ENCODE measurements at regions not wholly inside any gene's neighbourhood (a gene's known extent, or its start where the extent isn't known, plus 50 kb on each side); places are given as distances from the start of the nearest gene placed in this dataset.

DNA sequence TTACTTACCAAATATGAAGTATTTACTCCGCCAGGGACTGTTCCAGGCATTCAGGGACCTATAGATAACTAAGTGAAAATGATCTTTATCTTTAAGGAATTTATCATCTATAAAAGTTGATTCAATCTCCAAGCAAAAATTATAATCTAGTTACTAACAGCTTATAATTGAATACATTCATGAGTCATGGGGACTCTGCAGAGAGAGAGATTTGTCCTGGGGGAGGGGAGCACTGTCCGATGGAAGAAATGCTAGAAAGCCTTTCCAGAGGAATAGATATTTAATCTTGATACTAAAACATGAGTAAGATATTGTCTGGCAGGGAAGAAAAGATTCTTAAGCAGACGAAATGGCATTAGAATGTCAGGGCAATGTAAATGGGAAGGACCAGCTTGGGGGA is 139.3 kb downstream of the CD164 start:
- Histone ChIP-seq H4K91ac (replicated peaks; ENCODE audit: insufficient read length, low read length) (no peak overlapping the region), H3K79me1 (ENCODE audit: low read depth, low read length) (no peaks in the 10 kb centered on the region), H3K4me3 (ENCODE audit: extremely low read depth in 1 of 4, insufficient read depth in 2 of 4, low read depth in 3 of 4, low read length in 4 of 4) (no peak overlapping the region), H3K27ac (ENCODE audit: low read depth, low read length) (no peak overlapping the region), H3K4me2 (ENCODE audit: insufficient read depth in 1 of 2, low read depth in 2 of 2, low read length in 2 of 2) (no peak overlapping the region), H2BK12ac (ENCODE audit: low read depth, low read length) (no peak overlapping the region), H3K9me3 (ENCODE audit: insufficient read depth in 2 of 2, low read depth in 1 of 2, low read length in 1 of 2) (no peaks in the 10 kb centered on the region), H3K23me2 (ENCODE audit: low read depth, low read length) (no peaks in the 10 kb centered on the region), H4K20me1 (replicated peaks in 1 of 2; ENCODE audit: control insufficient read depth in 1 of 2, insufficient read depth in 2 of 2, low read length in 2 of 2) (no peaks in the 10 kb centered on the region), H3K56ac (replicated peaks; ENCODE audit: insufficient read length, low read depth, low read length) (no peak overlapping the region), H3K9ac (replicated peaks in 1 of 4; ENCODE audit: extremely low read depth in 1 of 4, low read depth in 3 of 4, low read length in 3 of 4) (no peak overlapping the region), H2BK15ac (ENCODE audit: low read length) (no peak overlapping the region), H2AFZ (ENCODE audit: low read length) (no peak overlapping the region), H3K23ac (ENCODE audit: insufficient read length) (no peak overlapping the region), H2BK120ac (replicated peaks; ENCODE audit: low read depth, low read length) (no peak overlapping the region), H2AK5ac (ENCODE audit: low read depth, low read length) (no peak overlapping the region), H3K27me3 (replicated peaks in 1 of 4; ENCODE audit: control insufficient read depth in 3 of 4, extremely low read depth in 1 of 4, insufficient read depth in 3 of 4, low read length in 3 of 4) (no peaks in the 10 kb centered on the region), H4K8ac (ENCODE audit: extremely low read depth, insufficient read depth, low read length) (no peak overlapping the region), H4K5ac (ENCODE audit: insufficient read length, low read depth, low read length) (no peak overlapping the region), H3K18ac (ENCODE audit: extremely low read depth, low read length) (no peak overlapping the region), H3K4me1 (replicated peaks in 1 of 4; ENCODE audit: control insufficient read depth in 3 of 4, insufficient read depth in 4 of 4, low read length in 3 of 4) (no peaks in the 10 kb centered on the region; a peak in 1 of 7 replicates), H3K4ac (replicated peaks; ENCODE audit: insufficient read length, low read depth, low read length) (no peak overlapping the region), H3K79me2 (ENCODE audit: control insufficient read depth in 1 of 2, insufficient read depth in 2 of 2, low read length in 2 of 2) (no peaks in the 10 kb centered on the region), H3K14ac (ENCODE audit: insufficient read length) (no peak overlapping the region), H3K36me3 (ENCODE audit: control insufficient read depth in 2 of 4, insufficient read depth in 4 of 4, low read length in 3 of 4) (no peaks in the 10 kb centered on the region), H2BK5ac (ENCODE audit: low read depth, low read length) (no peak overlapping the region), H2BK20ac (ENCODE audit: low read length) (no peak overlapping the region)
- ChIA-PET POLR2A (ENCODE audit: partially characterized antibody) (no interaction called here), CTCF (ENCODE audit: partially characterized antibody) (no interaction called here)
- 92% methylated on average over 3 of the region's 3 CpGs; no CpG with 5 or more reads in 1 of the 2 experiments for WGBS, 2 experiments (ENCODE audit: extremely low coverage in 1 of 2, insufficient coverage in 1 of 2, insufficient read length in 1 of 2, insufficient replicate concordance in 2 of 2, low coverage in 1 of 2, low lambda C conversion rate in 2 of 2, missing lambda C conversion rate in 1 of 2)
- no peak for FAIRE-seq
- DNase-seq (ENCODE audit: low read depth in 1 of 2, low spot score in 2 of 2), result no peak
- TF ChIP-seq POLR2A (IDR thresholded peaks at IDR 0.05; ENCODE audit: control extremely low read depth in 1 of 2, low read depth in 2 of 2, low read length in 2 of 2), result no peak
- TF ChIP-seq ZNF274 (IDR thresholded peaks at IDR 0.05; ENCODE audit: borderline replicate concordance, extremely low read depth, low read length), result no peak
- no peak for TF ChIP-seq JUN (IDR thresholded peaks at IDR 0.05; ENCODE audit: low read depth, low read length)
